Heart left ventricle (tissue), 13 donors: ENCODE measurements at regions not wholly inside any gene's neighbourhood (a gene's known extent, or its start where the extent isn't known, plus 50 kb on each side); places are given as distances from the start of the nearest gene placed in this dataset.

ENCODE experiments used
- POLR2A ChIP-seq, 2 donors: fragments of 450-650 bp; IDR thresholded peaks; one replicate each; pipeline ENCODE4 v1.6.1; 2017; ENCODE audit warnings: antibody characterized with exemption in 2 of 2, mild to moderate bottlenecking in 2 of 2, moderate library complexity in 2 of 2
- TF ChIP-seq, protein P1 (sequence below), 12 donors: fragments of 200-600 bp; sonication (generic) in 4 of 12; IDR thresholded peaks; one replicate each; pipeline versions ENCODE4 v1.5.0 to v1.8.0; 2018 to 2022; ENCODE audit warnings: antibody characterized with exemption in 12 of 12, mild to moderate bottlenecking in 5 of 12
- donor health status: ischemic (EF 13 %, LVEDD 7.1; RV severe dilation, severe dysfunction).
- donor health status: DM: no; HTN: yes; CAD: no.
- donor health status: DM: no; HTN: no; CAD: no.
- donor health status: ischemic (EF 25% LVEDD 6.9; RV normal size, moderate dysfunction).
- donor health status: ischemic (EF 25% LVEDD 5.7; RV mildly dilated, moderate dysfunction).
- donor health status: ischemic (EF 35%, LVEDD 5.7; RV mildly dilated, moderate dysfunction).
- donor health status: nonischemic (EF 11% LVEDD 7.7; RV severe dilation, severe dysfunction).
- donor health status: DM: yes; HTN: yes; CAD: no.
- donor health status: PGD.
- donor health status: ischemic (EF 29% LVEDD 5.4; RV normal size, mild dysfunction).
- donor health status: nonischemic (EF 23%, LVEDD 6.1; RV moderate dilation, normal function).

DNA sequence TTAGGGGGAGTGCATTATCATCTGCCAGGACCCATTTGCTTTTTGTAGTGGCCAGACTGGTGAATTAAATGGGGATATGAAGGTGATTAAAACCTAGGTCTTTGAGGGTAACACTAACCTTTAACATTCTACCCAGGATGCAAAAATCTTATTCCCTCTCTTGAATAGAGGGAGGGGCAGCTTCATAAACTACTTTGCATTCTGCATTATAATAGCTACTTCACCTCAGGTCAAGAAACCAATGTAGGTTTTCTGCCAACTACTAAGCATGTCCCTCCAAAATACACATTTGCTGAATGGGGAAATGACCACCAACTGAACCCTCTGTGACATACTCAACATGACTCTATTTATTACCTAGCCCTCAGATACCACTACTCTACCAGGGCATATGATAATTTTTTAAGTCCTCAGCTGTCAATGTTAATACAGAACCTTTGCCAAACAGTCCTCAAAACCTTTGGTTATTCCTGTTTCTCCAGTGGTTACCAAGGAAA, 477.6 kb upstream of the CD180 start:
- TF ChIP-seq POLR2A (IDR thresholded peaks at IDR 0.05), result no peak
- TF ChIP-seq, protein P1, sequence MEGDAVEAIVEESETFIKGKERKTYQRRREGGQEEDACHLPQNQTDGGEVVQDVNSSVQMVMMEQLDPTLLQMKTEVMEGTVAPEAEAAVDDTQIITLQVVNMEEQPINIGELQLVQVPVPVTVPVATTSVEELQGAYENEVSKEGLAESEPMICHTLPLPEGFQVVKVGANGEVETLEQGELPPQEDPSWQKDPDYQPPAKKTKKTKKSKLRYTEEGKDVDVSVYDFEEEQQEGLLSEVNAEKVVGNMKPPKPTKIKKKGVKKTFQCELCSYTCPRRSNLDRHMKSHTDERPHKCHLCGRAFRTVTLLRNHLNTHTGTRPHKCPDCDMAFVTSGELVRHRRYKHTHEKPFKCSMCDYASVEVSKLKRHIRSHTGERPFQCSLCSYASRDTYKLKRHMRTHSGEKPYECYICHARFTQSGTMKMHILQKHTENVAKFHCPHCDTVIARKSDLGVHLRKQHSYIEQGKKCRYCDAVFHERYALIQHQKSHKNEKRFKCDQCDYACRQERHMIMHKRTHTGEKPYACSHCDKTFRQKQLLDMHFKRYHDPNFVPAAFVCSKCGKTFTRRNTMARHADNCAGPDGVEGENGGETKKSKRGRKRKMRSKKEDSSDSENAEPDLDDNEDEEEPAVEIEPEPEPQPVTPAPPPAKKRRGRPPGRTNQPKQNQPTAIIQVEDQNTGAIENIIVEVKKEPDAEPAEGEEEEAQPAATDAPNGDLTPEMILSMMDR (IDR thresholded peaks at IDR 0.05), result no peak
